GM12875 (cell line): ENCODE measurements at regions not wholly inside any gene's neighbourhood (a gene's known extent, or its start where the extent isn't known, plus 50 kb on each side); places are given as distances from the start of the nearest gene placed in this dataset.

Source experiments
- H3K4me3 ChIP-seq: one replicate; pipeline ENCODE4 v1.5.1; 2011; ENCODE audit warnings: low read depth, low read length, control low read depth
- TF ChIP-seq, protein P1 (sequence below): IDR thresholded peaks from 2 replicates; pipeline ENCODE4 v1.5.1; 2011; ENCODE audit warnings: low read depth, mild to moderate bottlenecking, control low read depth, inconsistent platforms, low read length, moderate library complexity, borderline replicate concordance; ENCODE audit not compliant: insufficient read depth

DNA sequence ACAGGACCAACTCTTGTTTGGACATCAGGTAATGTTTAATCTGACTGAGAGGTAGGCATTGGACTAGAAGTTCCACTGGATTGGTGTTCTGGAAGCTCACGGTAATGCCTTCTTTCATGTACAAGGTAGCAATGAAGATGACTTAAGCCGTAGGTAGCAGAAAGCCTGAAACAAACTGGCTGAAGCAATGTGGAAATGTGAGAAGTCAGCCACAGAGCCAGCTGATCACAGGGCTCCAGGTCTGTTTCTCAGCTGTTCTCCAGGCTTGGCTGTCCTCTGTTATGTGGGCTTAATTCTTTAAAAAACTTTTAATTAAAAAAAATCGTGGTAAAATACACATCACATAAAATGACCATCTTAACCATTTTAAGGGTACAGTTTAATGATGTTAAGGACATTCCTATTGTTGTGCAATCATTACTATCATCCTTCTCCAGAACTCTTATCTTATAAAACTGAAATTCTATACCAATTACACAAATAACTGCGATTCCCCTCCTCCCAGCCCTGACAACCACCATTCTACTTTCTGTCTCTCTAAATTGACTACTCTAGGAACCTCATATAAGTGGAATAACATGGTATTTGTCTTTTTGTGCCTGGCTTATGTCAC is 101.4 kb upstream of the ZNF32 start:
- TF ChIP-seq, protein P1, sequence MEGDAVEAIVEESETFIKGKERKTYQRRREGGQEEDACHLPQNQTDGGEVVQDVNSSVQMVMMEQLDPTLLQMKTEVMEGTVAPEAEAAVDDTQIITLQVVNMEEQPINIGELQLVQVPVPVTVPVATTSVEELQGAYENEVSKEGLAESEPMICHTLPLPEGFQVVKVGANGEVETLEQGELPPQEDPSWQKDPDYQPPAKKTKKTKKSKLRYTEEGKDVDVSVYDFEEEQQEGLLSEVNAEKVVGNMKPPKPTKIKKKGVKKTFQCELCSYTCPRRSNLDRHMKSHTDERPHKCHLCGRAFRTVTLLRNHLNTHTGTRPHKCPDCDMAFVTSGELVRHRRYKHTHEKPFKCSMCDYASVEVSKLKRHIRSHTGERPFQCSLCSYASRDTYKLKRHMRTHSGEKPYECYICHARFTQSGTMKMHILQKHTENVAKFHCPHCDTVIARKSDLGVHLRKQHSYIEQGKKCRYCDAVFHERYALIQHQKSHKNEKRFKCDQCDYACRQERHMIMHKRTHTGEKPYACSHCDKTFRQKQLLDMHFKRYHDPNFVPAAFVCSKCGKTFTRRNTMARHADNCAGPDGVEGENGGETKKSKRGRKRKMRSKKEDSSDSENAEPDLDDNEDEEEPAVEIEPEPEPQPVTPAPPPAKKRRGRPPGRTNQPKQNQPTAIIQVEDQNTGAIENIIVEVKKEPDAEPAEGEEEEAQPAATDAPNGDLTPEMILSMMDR, result no peak
- H3K4me3 ChIP-seq, result no peak overlapping the region

DNA sequence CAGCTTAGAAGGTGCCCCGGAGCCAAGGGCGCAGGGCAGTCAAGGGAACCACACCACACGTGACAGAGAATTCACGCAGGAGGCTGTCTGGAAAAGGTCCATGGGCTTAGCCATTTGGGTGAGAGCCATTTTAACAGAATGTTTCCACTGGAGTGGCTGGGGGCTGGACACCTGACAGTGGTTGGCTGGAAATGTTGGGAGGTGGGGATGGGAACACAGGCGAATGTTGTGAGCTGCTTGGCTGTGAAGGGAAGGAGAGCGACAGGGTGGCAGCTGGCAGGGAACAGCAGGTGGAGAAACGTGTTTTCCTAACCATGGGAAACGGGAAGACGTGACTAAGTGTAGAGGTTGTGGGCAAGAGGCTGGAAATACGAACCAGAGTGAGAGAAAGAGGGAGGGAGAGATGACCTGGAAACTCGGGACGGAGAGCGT is 100.5 kb upstream of the ZNF32 start:
- TF ChIP-seq, protein P1, result no peak

DNA sequence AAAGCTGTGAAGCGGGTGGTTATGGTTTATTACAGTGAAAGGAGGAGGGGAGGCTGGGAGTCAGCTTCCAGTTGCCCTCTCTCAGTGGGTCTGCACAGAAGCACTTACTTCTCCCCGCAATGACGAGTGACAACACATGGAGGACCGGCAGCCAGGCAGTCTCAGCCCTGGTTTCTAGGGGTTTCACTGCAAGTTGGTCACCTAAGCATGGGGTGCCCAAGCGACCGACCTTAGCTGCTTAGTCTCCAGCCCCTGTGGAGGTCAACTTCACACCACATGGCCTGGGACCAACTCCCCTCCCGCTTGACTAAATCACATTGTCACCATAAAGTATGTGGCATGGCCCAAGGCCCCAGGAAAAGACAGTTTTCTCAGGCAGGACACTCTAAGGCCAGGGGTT is 99.9 kb upstream of the ZNF32 start:
- H3K4me3 ChIP-seq, result no peak overlapping the region

More for the DNA sequence above, 100.5 kb upstream of the ZNF32 start:
- H3K4me3 ChIP-seq, result no peak overlapping the region

DNA sequence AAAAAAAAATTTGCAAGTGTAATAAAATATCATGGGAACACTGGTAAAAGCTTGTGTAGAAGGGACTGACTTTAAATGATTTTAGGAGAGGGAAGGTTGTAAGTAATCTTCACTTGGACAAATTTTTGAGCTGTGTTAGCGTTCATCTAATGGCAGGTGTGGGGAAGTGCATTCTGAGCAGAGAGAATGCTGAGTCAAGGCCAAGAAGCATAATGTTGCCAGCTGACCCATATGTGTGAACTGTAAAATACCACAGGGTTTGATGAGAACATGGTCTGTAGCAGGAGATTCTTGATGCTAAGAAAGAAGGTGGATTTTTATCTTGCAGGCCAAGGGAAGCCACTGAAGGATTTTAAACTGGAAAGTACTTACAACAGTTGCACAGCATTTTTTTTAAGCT is 98.2 kb upstream of the ZNF32 start:
- TF ChIP-seq, protein P1, result no peak
- no peak overlapping the region for H3K4me3 ChIP-seq

More for the DNA sequence above, 99.9 kb upstream of the ZNF32 start:
- TF ChIP-seq, protein P1, result no peak

DNA sequence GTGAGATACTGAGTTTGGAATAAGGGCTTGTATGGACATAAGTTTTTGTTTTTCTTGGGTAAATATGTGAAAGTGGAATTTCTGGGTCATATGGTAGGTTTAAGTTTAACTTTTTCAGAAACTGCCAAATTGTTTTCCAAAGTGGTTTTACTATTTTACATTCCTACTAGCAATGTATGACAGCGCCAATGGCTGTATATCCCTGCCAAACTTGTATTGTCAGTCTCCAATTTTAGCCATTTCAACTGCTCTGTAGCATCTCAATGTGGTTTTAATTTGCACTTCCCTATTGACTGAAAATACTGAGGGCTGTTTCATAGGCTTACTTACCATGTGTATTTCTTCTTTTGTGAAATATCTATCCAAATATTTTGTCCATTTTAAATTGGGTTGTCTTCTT is 90.5 kb upstream of the ZNF32 start:
- TF ChIP-seq, protein P1, result no peak
- H3K4me3 ChIP-seq, result no peak overlapping the region

DNA sequence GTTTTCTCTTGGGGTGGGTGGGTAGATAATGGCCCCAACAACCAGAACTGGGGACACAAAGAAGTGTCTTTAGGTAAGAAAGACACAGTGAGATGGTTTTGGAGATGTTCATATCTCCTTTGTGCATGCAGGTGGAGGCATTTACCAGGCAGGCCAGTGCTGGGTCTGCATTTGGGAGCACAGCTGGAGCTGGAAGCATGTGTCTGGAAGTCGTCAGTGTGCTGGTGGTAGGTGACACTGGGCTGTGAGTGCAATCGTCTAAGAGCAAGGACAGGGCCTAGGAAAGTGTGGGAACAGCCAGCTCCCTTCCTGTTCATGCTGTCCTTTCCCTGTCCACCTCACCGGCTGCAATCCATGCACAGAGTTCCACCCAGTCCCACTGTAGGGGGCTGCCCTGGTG is 88.3 kb upstream of the ZNF32 start:
- TF ChIP-seq, protein P1, result no peak
- H3K4me3 ChIP-seq, result no peak overlapping the region

DNA sequence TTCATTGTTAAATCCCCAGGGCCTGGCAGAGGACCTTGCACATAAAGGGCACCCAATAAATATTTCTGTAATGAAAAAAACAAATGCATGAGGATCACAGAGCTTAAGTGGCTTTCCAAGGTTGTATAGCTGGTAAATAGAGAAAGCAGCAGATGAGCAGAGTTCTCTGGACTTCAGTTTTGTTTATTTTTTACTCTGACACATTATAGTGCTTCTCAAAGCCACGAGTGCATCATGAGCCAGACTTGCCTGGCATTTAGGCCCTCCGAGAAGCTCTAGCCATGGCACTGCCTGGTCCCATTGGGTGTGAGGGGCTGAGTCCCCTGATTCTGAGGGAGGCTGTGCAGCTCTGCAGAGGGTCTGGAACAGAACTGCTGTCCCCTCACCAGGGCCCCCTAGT is 87.2 kb upstream of the ZNF32 start:
- TF ChIP-seq, protein P1, result no peak
- no peak overlapping the region for H3K4me3 ChIP-seq
